ENCODE measurements at regions not wholly inside any gene's neighbourhood (a gene's known extent, or its start where the extent isn't known, plus 50 kb on each side); places are given as distances from the start of the nearest gene placed in this dataset.

DNA sequence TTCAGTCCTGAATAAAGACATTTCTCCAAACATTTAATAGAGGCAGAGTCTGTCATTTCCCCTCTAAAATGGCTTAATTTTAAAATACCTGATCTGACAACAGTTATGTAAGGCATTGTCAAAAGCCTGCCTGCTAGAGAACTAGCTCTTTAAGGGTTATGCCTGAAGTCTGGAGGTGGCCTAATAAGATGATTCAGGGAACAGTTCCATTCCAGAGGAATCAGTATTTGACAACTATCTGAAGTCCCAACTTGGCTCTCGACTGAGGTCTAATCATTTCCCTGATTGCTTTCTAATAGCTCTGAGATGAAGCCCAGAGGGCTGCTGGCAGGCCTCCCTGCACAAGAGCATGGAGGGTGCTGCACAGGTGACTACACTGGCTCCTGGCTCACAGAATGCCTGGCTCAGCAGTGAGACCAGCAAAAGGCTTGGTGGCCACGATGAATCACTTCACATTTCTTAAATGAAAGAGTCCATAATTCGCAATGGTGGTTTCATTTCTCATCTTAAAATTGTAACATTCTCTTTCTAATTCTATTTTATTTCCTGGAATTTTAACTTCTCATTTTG, 509.6 kb upstream of the POM121L12 start:
- no peak for TF ChIP-seq POLR2A (IDR thresholded peaks at IDR 0.05)
- no peak for TF ChIP-seq POLR2AphosphoS5 (IDR thresholded peaks at IDR 0.05)
- TF ChIP-seq, protein P1, sequence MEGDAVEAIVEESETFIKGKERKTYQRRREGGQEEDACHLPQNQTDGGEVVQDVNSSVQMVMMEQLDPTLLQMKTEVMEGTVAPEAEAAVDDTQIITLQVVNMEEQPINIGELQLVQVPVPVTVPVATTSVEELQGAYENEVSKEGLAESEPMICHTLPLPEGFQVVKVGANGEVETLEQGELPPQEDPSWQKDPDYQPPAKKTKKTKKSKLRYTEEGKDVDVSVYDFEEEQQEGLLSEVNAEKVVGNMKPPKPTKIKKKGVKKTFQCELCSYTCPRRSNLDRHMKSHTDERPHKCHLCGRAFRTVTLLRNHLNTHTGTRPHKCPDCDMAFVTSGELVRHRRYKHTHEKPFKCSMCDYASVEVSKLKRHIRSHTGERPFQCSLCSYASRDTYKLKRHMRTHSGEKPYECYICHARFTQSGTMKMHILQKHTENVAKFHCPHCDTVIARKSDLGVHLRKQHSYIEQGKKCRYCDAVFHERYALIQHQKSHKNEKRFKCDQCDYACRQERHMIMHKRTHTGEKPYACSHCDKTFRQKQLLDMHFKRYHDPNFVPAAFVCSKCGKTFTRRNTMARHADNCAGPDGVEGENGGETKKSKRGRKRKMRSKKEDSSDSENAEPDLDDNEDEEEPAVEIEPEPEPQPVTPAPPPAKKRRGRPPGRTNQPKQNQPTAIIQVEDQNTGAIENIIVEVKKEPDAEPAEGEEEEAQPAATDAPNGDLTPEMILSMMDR (IDR thresholded peaks at IDR 0.05): no peak
- no peak for TF ChIP-seq EP300 (IDR thresholded peaks at IDR 0.05)

Measured in sigmoid colon (tissue), 4 donors.